ENCODE measurements at regions not wholly inside any gene's neighbourhood (a gene's known extent, or its start where the extent isn't known, plus 50 kb on each side); places are given as distances from the start of the nearest gene placed in this dataset.
"Not testable (repeated sequence)": the region's sequence is repeated elsewhere in the genome, so short reads cannot be mapped to it uniquely, and the experiment has no call there.

GRCh38 chr2:173552531-173552930, 197.9 kb downstream of the CDCA7 start:
- DNase-seq, result no peak

GRCh38 chr2:173553593-173553992, 198.9 kb downstream of the CDCA7 start:
- DNase-seq, result no peak

- no peak for DNase-seq
These were observed 201.2 kb downstream of the CDCA7 start for GRCh38 chr2:173555833-173556232.

- DNase-seq, result no peak
These were observed 202.1 kb downstream of the CDCA7 start for GRCh38 chr2:173556816-173557215.

- DNase-seq, result no peak
These were observed 202.8 kb downstream of the CDCA7 start for GRCh38 chr2:173557497-173557896.

- no peak for DNase-seq
These were observed 212.8 kb downstream of the CDCA7 start for GRCh38 chr2:173567493-173567892.

- DNase-seq, result no peak
These were observed 213.4 kb downstream of the CDCA7 start for GRCh38 chr2:173568054-173568453.

GRCh38 chr2:173571021-173571821, 216.5 kb downstream of the CDCA7 start:
- DNase-seq, result no peak

- no peak for DNase-seq
These were observed 217.4 kb downstream of the CDCA7 start for GRCh38 chr2:173571887-173572680.

GRCh38 chr2:173572848-173573247, 218.2 kb downstream of the CDCA7 start:
- DNase-seq, result no peak

- DNase-seq, result not testable (repeated sequence)
These were observed 219.1 kb downstream of the CDCA7 start for GRCh38 chr2:173573782-173574181.

- DNase-seq, result no peak
These were observed 219.8 kb downstream of the CDCA7 start for GRCh38 chr2:173574324-173575112.

GRCh38 chr2:173578404-173579107, 223.9 kb downstream of the CDCA7 start:
- DNase-seq, result no peak

- DNase-seq, result no peak
These were observed 225.7 kb downstream of the CDCA7 start for GRCh38 chr2:173580351-173580750.

GRCh38 chr2:173580956-173581355, 226.3 kb downstream of the CDCA7 start:
- no peak for DNase-seq

- DNase-seq, result no peak
These were observed 228.5 kb downstream of the CDCA7 start for GRCh38 chr2:173583196-173583595.

- DNase-seq, result no peak
These were observed 229.3 kb downstream of the CDCA7 start for GRCh38 chr2:173584000-173584399.

- no peak for DNase-seq
These were observed 230.2 kb downstream of the CDCA7 start for GRCh38 chr2:173584676-173585458.

GRCh38 chr2:173588931-173589369, 234.3 kb downstream of the CDCA7 start:
- no peak for DNase-seq

GRCh38 chr2:173589604-173590275, 235.1 kb downstream of the CDCA7 start:
- DNase-seq, result no peak

- DNase-seq, result no peak
These were observed 235.7 kb downstream of the CDCA7 start for GRCh38 chr2:173590276-173590861.
